ENCODE measurements at regions not wholly inside any gene's neighbourhood (a gene's known extent, or its start where the extent isn't known, plus 50 kb on each side); places are given as distances from the start of the nearest gene placed in this dataset.

GRCh38 chr11:92623055-92623454 lies 346.4 kb upstream of the MTNR1B start:
- H3K4me1 ChIP-seq (ENCODE audit: control insufficient read depth in 1 of 2, insufficient read depth in 2 of 2, low read depth in 1 of 2, low read length in 1 of 2) = peaks cover 0 to 21% of the 10 kb centered on the region in 2 experiments; a peak in 1 of 4 replicates
- no peak overlapping the region for H2AFZ ChIP-seq (ENCODE audit: low read depth)
- H3F3A ChIP-seq (replicated peaks; ENCODE audit: insufficient read depth) = peaks cover 13% of the 10 kb centered on the region
- ChIA-PET CTCF (no interaction called here), POLR2A (no interaction called here)
- TF ChIP-seq FOXM1 (IDR thresholded peaks at IDR 0.05; ENCODE audit: low read depth) = no peak
- no peak for TF ChIP-seq RFX5 (IDR thresholded peaks at IDR 0.05; ENCODE audit: low read length)
- no peak for TF ChIP-seq GABPA (IDR thresholded peaks at IDR 0.05; ENCODE audit: low read depth)
- no peak for TF ChIP-seq ELF1 (IDR thresholded peaks at IDR 0.05)
- no peak for TF ChIP-seq REST (IDR thresholded peaks at IDR 0.05; ENCODE audit: low read depth, low read length)
- TF ChIP-seq NRF1 (IDR thresholded peaks at IDR 0.05; ENCODE audit: low read depth, low read length) = no peak
- TF ChIP-seq TEAD4 (IDR thresholded peaks at IDR 0.05; ENCODE audit: borderline replicate concordance, insufficient read depth) = no peak
- TF ChIP-seq TAF1 (IDR thresholded peaks at IDR 0.05; ENCODE audit: borderline replicate concordance, low read depth, low read length) = no peak
- TF ChIP-seq EP300 (IDR thresholded peaks at IDR 0.05; ENCODE audit: borderline replicate concordance in 1 of 2, low read depth in 1 of 2, low read length in 1 of 2) = no peak
- no peak for TF ChIP-seq USF1 (IDR thresholded peaks at IDR 0.05; ENCODE audit: borderline replicate concordance, low read depth)
- TF ChIP-seq ZBTB33 (IDR thresholded peaks at IDR 0.05; ENCODE audit: borderline replicate concordance, low read depth) = no peak
- no peak for TF ChIP-seq CHD2 (IDR thresholded peaks at IDR 0.05; ENCODE audit: low read length, partially characterized antibody)
- no peak for TF ChIP-seq MEF2A (IDR thresholded peaks at IDR 0.05; ENCODE audit: borderline replicate concordance, low read depth)
- H3K36me3 ChIP-seq (replicated peaks in 1 of 2; ENCODE audit: control insufficient read depth in 1 of 2, insufficient read depth in 2 of 2, low read length in 1 of 2) = no peaks in the 10 kb centered on the region
- H3K4me2 ChIP-seq = no peak overlapping the region
- no peaks in the 10 kb centered on the region for H3K79me2 ChIP-seq (ENCODE audit: insufficient read depth)
- no peaks in the 10 kb centered on the region for H3K27me3 ChIP-seq (ENCODE audit: insufficient read depth)
- no peak overlapping the region for H3K9ac ChIP-seq
- no peaks in the 10 kb centered on the region for H3K9me2 ChIP-seq
- H4K20me1 ChIP-seq (ENCODE audit: insufficient read depth) = no peaks in the 10 kb centered on the region
- WGBS (ENCODE audit: low lambda C conversion rate) = 75% methylated on average over 1 of the region's 1 CpG
- H3K9me3 ChIP-seq = no peaks in the 10 kb centered on the region
- no peak overlapping the region for H3K4me3 ChIP-seq (ENCODE audit: low read depth in 2 of 2, low read length in 1 of 2)
- no peak for DNase-seq
- no peak overlapping the region for H3K27ac ChIP-seq (ENCODE audit: low read depth in 2 of 2, low read length in 1 of 2)

All from SK-N-SH (cell line).